Heart left ventricle (tissue), 13 donors: ENCODE measurements at regions not wholly inside any gene's neighbourhood (a gene's known extent, or its start where the extent isn't known, plus 50 kb on each side); places are given as distances from the start of the nearest gene placed in this dataset.

ENCODE experiments used
- POLR2A ChIP-seq, 2 donors: fragments of 450-650 bp; IDR thresholded peaks; one replicate each; pipeline ENCODE4 v1.6.1; 2017; ENCODE audit warnings: antibody characterized with exemption in 2 of 2, mild to moderate bottlenecking in 2 of 2, moderate library complexity in 2 of 2
- TF ChIP-seq, protein P1 (sequence below), 12 donors: fragments of 200-600 bp; sonication (generic) in 4 of 12; IDR thresholded peaks; one replicate each; pipeline versions ENCODE4 v1.5.0 to v1.8.0; 2018 to 2022; ENCODE audit warnings: antibody characterized with exemption in 12 of 12, mild to moderate bottlenecking in 5 of 12
- donor health status: ischemic (EF 13 %, LVEDD 7.1; RV severe dilation, severe dysfunction).
- donor health status: DM: no; HTN: yes; CAD: no.
- donor health status: DM: no; HTN: no; CAD: no.
- donor health status: ischemic (EF 25% LVEDD 6.9; RV normal size, moderate dysfunction).
- donor health status: ischemic (EF 25% LVEDD 5.7; RV mildly dilated, moderate dysfunction).
- donor health status: ischemic (EF 35%, LVEDD 5.7; RV mildly dilated, moderate dysfunction).
- donor health status: nonischemic (EF 11% LVEDD 7.7; RV severe dilation, severe dysfunction).
- donor health status: DM: yes; HTN: yes; CAD: no.
- donor health status: PGD.
- donor health status: ischemic (EF 29% LVEDD 5.4; RV normal size, mild dysfunction).
- donor health status: nonischemic (EF 23%, LVEDD 6.1; RV moderate dilation, normal function).

DNA sequence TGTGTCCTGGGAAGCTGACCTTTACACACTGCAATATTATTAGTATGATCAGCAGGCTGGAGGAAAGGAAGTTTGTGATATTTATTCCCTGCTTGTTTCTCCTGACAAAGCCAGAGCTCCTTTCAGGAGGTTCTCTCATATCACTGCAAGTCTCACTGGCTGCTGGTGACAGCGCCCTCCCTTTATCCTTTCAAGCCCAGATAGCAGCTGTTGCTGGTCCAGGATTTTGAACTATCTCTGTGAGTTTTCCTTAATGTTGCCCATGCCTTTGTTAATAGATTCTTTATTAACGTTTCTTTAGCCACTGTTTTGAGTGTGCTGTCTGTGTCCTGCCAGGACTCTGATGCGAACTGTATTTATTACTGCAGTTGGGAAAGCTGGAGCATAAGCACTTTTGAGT, 518.7 kb downstream of the C4orf33 start:
- no peak for TF ChIP-seq POLR2A (IDR thresholded peaks at IDR 0.05)
- TF ChIP-seq, protein P1, sequence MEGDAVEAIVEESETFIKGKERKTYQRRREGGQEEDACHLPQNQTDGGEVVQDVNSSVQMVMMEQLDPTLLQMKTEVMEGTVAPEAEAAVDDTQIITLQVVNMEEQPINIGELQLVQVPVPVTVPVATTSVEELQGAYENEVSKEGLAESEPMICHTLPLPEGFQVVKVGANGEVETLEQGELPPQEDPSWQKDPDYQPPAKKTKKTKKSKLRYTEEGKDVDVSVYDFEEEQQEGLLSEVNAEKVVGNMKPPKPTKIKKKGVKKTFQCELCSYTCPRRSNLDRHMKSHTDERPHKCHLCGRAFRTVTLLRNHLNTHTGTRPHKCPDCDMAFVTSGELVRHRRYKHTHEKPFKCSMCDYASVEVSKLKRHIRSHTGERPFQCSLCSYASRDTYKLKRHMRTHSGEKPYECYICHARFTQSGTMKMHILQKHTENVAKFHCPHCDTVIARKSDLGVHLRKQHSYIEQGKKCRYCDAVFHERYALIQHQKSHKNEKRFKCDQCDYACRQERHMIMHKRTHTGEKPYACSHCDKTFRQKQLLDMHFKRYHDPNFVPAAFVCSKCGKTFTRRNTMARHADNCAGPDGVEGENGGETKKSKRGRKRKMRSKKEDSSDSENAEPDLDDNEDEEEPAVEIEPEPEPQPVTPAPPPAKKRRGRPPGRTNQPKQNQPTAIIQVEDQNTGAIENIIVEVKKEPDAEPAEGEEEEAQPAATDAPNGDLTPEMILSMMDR (IDR thresholded peaks at IDR 0.05), result no peak
